ENCODE measurements at regions not wholly inside any gene's neighbourhood (a gene's known extent, or its start where the extent isn't known, plus 50 kb on each side); places are given as distances from the start of the nearest gene placed in this dataset.

GRCh38 chr5:3875144-3875543, 279.5 kb downstream of the IRX1 start:
- intact Hi-C loops (cut with DNase I) = no loop called here
- DNase-seq = no peak
- Histone ChIP-seq H3K27me3 (no peaks in the 10 kb centered on the region), H3K27ac (no peak overlapping the region), H3K36me3 (no peaks in the 10 kb centered on the region), H3K4me1 (ENCODE audit: insufficient read depth) (no peaks in the 10 kb centered on the region), H3K9me3 (no peaks in the 10 kb centered on the region), H3K4me3 (no peak overlapping the region)
- 80 to 91% (median 89%) methylated on average over 10 of the region's 10 CpGs for WGBS, 3 donors
- TF ChIP-seq CTCF (IDR thresholded peaks at IDR 0.05) = no peak
- TF ChIP-seq EP300 (IDR thresholded peaks at IDR 0.05) = no peak
- no peak for TF ChIP-seq POLR2A (IDR thresholded peaks at IDR 0.05)

GRCh38 chr5:3878267-3878666, 282.6 kb downstream of the IRX1 start:
- 62 to 66% (median 63%) methylated on average over 4 of the region's 4 CpGs for WGBS, 3 donors
- TF ChIP-seq POLR2A (IDR thresholded peaks at IDR 0.05) = no peak
- no peak for TF ChIP-seq CTCF (IDR thresholded peaks at IDR 0.05)
- no peak for TF ChIP-seq EP300 (IDR thresholded peaks at IDR 0.05)
- intact Hi-C loops (cut with DNase I) = no loop called here
- no peak for DNase-seq
- no peaks in the 10 kb centered on the region for H3K4me1 ChIP-seq (ENCODE audit: insufficient read depth)
- no peaks in the 10 kb centered on the region for H3K36me3 ChIP-seq
- H3K9me3 ChIP-seq = no peaks in the 10 kb centered on the region
- H3K4me3 ChIP-seq = no peak overlapping the region
- H3K27me3 ChIP-seq = no peaks in the 10 kb centered on the region
- no peak overlapping the region for H3K27ac ChIP-seq

- H3K4me3 ChIP-seq = no peak overlapping the region
- TF ChIP-seq POLR2A (IDR thresholded peaks at IDR 0.05) (no peak), EP300 (IDR thresholded peaks at IDR 0.05) (no peak), CTCF (IDR thresholded peaks at IDR 0.05) (no peak)
- no peak for DNase-seq
- no peaks in the 10 kb centered on the region for H3K9me3 ChIP-seq
- WGBS, 3 donors = 73 to 79% (median 75%) methylated on average over 11 of the region's 11 CpGs
- H3K4me1 ChIP-seq (ENCODE audit: insufficient read depth) = no peaks in the 10 kb centered on the region
- intact Hi-C loops (cut with DNase I) = no loop called here
- no peaks in the 10 kb centered on the region for H3K27me3 ChIP-seq
- H3K27ac ChIP-seq = no peak overlapping the region
- H3K36me3 ChIP-seq = no peaks in the 10 kb centered on the region
These were observed 287.4 kb downstream of the IRX1 start for GRCh38 chr5:3883040-3883439.

GRCh38 chr5:3886524-3887451, 291.2 kb downstream of the IRX1 start:
- TF ChIP-seq CTCF (IDR thresholded peaks at IDR 0.05) (no peak), POLR2A (IDR thresholded peaks at IDR 0.05) (no peak), EP300 (IDR thresholded peaks at IDR 0.05) (no peak)

More at GRCh38 chr5:3886524-3887451, 291.2 kb downstream of the IRX1 start:
- Histone ChIP-seq H3K36me3 (no peaks in the 10 kb centered on the region), H3K4me3 (no peak overlapping the region), H3K9me3 (no peaks in the 10 kb centered on the region), H3K27ac (no peak overlapping the region), H3K27me3 (no peaks in the 10 kb centered on the region), H3K4me1 (ENCODE audit: insufficient read depth) (no peaks in the 10 kb centered on the region)
- intact Hi-C loops (cut with DNase I) = no loop called here
- WGBS, 3 donors = 24 to 38% (median 25%) methylated on average over 9 of the region's 9 CpGs
- DNase-seq = no peak

Measured in ovary (tissue), 7 donors.